ENCODE measurements at regions not wholly inside any gene's neighbourhood (a gene's known extent, or its start where the extent isn't known, plus 50 kb on each side); places are given as distances from the start of the nearest gene placed in this dataset.

DNA sequence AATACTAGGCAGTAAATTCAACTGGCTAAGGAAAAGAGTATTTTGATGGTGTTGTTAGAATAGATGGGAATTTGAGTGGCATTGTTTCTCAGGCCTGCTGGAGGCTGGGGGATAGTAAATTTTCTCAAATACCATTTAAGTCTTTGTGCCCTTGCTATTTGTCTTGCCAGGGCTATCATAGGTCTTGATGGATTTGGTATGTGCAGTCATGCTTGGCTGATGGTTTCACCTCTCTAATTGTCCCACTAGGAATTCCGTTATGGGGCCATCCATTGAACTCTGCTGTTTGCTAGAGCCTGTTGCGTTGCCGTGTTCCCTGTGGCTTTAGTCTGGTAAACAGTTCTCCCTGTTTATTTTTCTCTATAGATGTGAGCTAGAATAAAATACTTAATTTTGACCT, 438.1 kb upstream of the FAM98A start:
- no peak overlapping the region for H3K4me3 ChIP-seq (ENCODE audit: low read depth, low read length)
- no peak for DNase-seq (ENCODE audit: low read depth)
- no peak for TF ChIP-seq CTCF (IDR thresholded peaks at IDR 0.05; ENCODE audit: insufficient read depth, low read depth, low read length, missing control alignments)

- no peak for DNase-seq (ENCODE audit: low read depth)
- TF ChIP-seq CTCF (IDR thresholded peaks at IDR 0.05; ENCODE audit: insufficient read depth, low read depth, low read length, missing control alignments) = no peak
- no peak overlapping the region for H3K4me3 ChIP-seq (ENCODE audit: low read depth, low read length)
These were observed 432.0 kb upstream of the FAM98A start for GRCh38 chr2:34031097-34031496.

- DNase-seq (ENCODE audit: low read depth) = no peak
- H3K4me3 ChIP-seq (ENCODE audit: low read depth, low read length) = no peak overlapping the region
- TF ChIP-seq CTCF (IDR thresholded peaks at IDR 0.05; ENCODE audit: insufficient read depth, low read depth, low read length, missing control alignments) = no peak
These were observed 431.2 kb upstream of the FAM98A start for GRCh38 chr2:34030273-34030672.

GRCh38 chr2:34029073-34029472, 430.0 kb upstream of the FAM98A start:
- no peak for TF ChIP-seq CTCF (IDR thresholded peaks at IDR 0.05; ENCODE audit: insufficient read depth, low read depth, low read length, missing control alignments)
- no peak for DNase-seq (ENCODE audit: low read depth)

GRCh38 chr2:34025196-34025595, 426.1 kb upstream of the FAM98A start:
- no peak for DNase-seq (ENCODE audit: low read depth)
- TF ChIP-seq CTCF (IDR thresholded peaks at IDR 0.05; ENCODE audit: insufficient read depth, low read depth, low read length, missing control alignments) = no peak
- no peak overlapping the region for H3K4me3 ChIP-seq (ENCODE audit: low read depth, low read length)

More at GRCh38 chr2:34029073-34029472, 430.0 kb upstream of the FAM98A start:
- no peak overlapping the region for H3K4me3 ChIP-seq (ENCODE audit: low read depth, low read length)

- TF ChIP-seq CTCF (IDR thresholded peaks at IDR 0.05; ENCODE audit: insufficient read depth, low read depth, low read length, missing control alignments) = peak; percentile 69
- no peak overlapping the region for H3K4me3 ChIP-seq (ENCODE audit: low read depth, low read length)
- peak; percentile 58 for DNase-seq (ENCODE audit: low read depth)
These were observed 413.7 kb upstream of the FAM98A start for GRCh38 chr2:34012715-34013302.

- H3K4me3 ChIP-seq (ENCODE audit: low read depth, low read length) = no peak overlapping the region
- no peak for TF ChIP-seq CTCF (IDR thresholded peaks at IDR 0.05; ENCODE audit: insufficient read depth, low read depth, low read length, missing control alignments)
- no peak for DNase-seq (ENCODE audit: low read depth)
These were observed 412.6 kb upstream of the FAM98A start for GRCh38 chr2:34011684-34012083.

Measured in GM12865 (cell line).